LNCaP clone FGC (cell line): ENCODE measurements at regions not wholly inside any gene's neighbourhood (a gene's known extent, or its start where the extent isn't known, plus 50 kb on each side); places are given as distances from the start of the nearest gene placed in this dataset.
A peak's percentile ranks its signal among the peaks of the same experiment; 100 is the strongest.

ENCODE experiments used
- DNase-seq: peaks from one replicate; pipeline ENCODE4 v3.0.0-alpha.2; 2011; ENCODE audit warnings: low read depth
- H3K4me3 ChIP-seq: 2 replicates; pipeline ENCODE4 v1.5.1; 2011; ENCODE audit warnings: mild to moderate bottlenecking, low read depth, low read length, control low read depth
- TF ChIP-seq, protein P1 (sequence below): IDR thresholded peaks from 2 replicates; pipeline ENCODE4 v1.5.1; 2012; ENCODE audit warnings: mild to moderate bottlenecking; ENCODE audit not compliant: control insufficient read depth, insufficient read depth; ENCODE audit errors: extremely low read depth

DNA sequence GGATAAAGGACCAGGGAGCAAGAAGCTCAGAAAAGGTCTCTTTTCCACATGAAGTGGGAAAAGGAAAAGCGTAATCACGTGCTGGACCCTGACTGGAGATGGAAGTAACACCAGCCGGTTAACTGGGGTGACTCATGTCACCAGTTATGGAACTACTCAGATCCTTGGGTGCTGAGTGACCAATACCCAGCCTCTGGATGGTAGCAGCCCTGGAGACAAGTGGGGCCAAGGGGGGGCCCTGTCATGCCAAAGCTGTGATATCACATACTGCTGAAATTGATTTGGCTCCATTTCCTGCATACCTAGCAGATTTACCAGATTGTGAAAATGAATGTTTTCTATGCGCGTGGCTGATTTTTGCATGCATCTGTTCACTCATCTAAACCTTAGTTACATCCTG lies 158.9 kb downstream of the ZIC5 start:
- no peak overlapping the region for H3K4me3 ChIP-seq
- TF ChIP-seq, protein P1, sequence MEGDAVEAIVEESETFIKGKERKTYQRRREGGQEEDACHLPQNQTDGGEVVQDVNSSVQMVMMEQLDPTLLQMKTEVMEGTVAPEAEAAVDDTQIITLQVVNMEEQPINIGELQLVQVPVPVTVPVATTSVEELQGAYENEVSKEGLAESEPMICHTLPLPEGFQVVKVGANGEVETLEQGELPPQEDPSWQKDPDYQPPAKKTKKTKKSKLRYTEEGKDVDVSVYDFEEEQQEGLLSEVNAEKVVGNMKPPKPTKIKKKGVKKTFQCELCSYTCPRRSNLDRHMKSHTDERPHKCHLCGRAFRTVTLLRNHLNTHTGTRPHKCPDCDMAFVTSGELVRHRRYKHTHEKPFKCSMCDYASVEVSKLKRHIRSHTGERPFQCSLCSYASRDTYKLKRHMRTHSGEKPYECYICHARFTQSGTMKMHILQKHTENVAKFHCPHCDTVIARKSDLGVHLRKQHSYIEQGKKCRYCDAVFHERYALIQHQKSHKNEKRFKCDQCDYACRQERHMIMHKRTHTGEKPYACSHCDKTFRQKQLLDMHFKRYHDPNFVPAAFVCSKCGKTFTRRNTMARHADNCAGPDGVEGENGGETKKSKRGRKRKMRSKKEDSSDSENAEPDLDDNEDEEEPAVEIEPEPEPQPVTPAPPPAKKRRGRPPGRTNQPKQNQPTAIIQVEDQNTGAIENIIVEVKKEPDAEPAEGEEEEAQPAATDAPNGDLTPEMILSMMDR, result no peak
- no peak for DNase-seq

DNA sequence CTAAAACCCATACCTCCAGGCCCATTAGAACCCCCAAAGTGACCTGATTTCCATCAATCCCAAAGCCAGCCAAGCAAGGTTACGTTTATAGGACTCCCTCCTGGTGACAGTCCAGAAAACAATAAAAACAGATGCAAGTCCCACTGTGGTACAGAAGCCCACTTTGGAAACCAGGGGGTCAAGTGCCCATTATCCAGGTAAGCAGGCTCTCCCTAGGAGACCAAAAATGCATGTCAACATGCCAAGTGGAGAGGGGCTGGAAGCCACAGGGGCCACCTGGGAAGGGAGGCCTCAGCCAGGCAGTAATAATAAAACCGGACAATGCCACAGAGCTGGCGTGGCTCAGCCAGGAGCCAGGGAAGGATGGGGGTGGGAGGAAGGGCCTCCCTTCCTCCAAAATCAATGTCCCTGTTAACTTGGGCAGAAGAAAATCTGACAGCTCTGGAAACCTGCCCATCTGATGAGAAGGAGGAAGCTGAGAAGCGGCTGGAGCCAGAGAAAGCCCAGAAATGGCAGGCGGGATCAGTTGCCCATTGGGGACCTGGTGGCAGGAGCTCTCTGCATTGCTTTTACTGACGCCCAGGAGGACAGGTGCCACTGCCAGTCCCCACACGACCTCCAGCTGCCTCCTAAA lies 160.4 kb downstream of the ZIC5 start:
- peak; percentile 22 for DNase-seq
- no peak overlapping the region for H3K4me3 ChIP-seq
- TF ChIP-seq, protein P1, result no peak

DNA sequence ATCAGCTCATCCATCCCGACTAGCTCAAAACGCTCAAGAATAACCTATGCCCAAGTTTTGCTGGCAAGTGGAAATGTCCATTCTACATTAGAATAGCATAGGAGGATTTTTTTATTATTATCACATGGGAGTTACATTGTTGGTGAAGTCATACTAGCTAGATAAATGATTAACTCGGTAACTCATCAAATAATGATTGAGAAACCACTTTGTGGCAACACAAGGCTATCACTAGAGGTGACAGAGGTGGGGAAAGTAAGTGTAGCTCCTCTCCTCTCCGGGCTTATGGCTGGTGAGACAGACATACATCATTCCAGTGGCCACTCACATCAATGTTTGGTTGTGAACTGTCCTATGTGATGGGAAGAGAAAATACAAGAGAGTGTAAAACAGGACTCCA lies 161.6 kb downstream of the ZIC5 start:
- no peak for DNase-seq
- H3K4me3 ChIP-seq, result no peak overlapping the region
- TF ChIP-seq, protein P1, result no peak

DNA sequence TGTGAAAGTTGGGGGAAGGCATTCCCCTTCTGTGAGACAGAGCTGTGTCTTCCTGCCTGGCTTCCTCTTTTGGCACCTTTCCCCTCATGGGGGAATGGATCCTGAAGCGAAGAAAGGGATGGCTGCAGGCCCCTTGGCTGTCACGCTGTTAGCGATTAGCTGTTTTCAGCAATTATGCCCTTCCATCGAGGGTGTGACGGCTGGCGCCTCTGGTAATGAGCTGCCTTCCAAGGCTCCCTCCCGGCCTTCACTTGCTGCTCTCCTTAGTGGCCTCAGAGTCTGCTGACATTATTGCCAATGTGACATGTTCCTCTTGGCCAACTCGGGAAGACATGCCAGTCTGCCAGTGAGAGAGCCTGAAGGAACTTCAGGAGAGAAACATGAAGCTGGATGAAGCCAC lies 162.1 kb downstream of the ZIC5 start:
- TF ChIP-seq, protein P1, result no peak
- DNase-seq, result no peak
- no peak overlapping the region for H3K4me3 ChIP-seq

DNA sequence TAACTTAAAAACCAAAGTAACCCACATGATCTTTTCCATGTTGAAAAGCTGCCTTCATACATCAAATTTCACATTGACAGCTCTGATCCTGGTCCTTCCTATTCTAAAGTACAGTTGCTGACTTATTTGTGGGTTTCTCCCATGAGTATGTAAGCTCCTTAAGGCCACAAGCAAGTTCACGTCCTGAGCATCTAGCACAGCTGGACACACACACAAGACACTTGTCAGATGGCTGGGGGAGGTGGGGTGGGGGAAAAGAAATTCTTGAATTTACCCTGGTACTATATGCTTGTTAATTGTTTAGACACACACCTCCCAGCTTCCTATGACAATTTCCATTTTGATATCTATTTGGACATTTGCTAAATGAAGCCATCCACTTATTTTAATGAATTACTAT lies 162.8 kb downstream of the ZIC5 start:
- DNase-seq, result no peak
- TF ChIP-seq, protein P1, result no peak
- no peak overlapping the region for H3K4me3 ChIP-seq

DNA sequence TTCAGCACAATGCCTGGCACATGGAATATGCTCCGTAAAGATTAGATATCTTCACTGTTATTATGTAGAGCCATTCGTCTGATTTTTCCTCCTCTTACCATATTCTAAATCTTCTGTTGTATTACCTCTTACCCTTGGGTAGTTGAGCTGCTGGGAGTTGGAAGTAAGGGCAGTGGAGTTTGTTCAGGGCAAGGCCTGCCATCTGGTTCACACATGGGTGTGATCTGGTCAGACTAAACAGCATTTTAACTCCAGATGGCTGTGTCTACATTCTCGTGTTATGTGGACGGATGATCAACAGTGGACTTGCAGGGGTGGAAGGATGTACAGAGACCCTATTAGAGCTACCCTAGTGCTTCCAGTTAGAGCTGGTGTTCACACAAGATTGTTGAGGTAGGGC lies 164.9 kb downstream of the ZIC5 start:
- DNase-seq, result no peak
- TF ChIP-seq, protein P1, result no peak
- H3K4me3 ChIP-seq, result no peak overlapping the region

DNA sequence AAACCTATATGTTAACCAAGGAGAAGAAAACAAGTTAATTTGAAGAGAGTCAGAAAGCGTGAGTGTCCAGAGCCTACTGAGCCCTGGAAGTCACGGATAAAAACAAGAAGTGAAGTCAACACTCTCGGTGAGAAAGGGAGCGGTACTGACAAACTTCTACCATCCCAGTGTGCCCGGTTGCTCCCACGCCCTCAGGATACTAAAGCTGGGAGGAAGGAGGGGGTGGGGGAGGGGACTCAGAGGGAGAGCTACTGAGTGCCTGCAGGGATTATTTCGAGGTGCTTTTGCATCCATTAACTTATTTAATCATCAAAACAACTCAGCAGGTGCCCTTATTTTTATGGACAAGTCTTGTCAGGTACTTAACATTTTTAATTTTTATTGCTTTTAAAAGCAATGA lies 166.2 kb downstream of the ZIC5 start:
- no peak overlapping the region for H3K4me3 ChIP-seq
- no peak for DNase-seq
- TF ChIP-seq, protein P1, result no peak
